GM23248 (cell line): ENCODE measurements at regions not wholly inside any gene's neighbourhood (a gene's known extent, or its start where the extent isn't known, plus 50 kb on each side); places are given as distances from the start of the nearest gene placed in this dataset.

ENCODE experiments used
- DNase-seq: peaks from one replicate; pipeline ENCODE4 v3.0.0-alpha.2; 2015
- H2AFZ ChIP-seq: fragments of 200-600 bp; sonication (generic); 2 replicates; pipeline ENCODE4 v1.6.1; 2016; ENCODE audit warnings: antibody characterized with exemption
- H3F3A ChIP-seq: fragments of 200-600 bp; sonication (generic); 2 replicates; pipeline ENCODE4 v1.6.1; 2016; ENCODE audit warnings: mild to moderate bottlenecking, antibody characterized with exemption, mixed run types; ENCODE audit not compliant: insufficient read depth
- H3K27ac ChIP-seq: fragments of 200-600 bp; sonication (generic); 2 replicates; pipeline ENCODE4 v1.5.1; 2016; ENCODE audit warnings: mild to moderate bottlenecking
- H3K27me3 ChIP-seq: fragments of 200-600 bp; sonication (generic); replicated peaks from 2 replicates; pipeline ENCODE4 v1.6.1; 2016; ENCODE audit warnings: mild to moderate bottlenecking; ENCODE audit not compliant: insufficient read depth
- H3K36me3 ChIP-seq: fragments of 200-600 bp; sonication (generic); 2 replicates; pipeline ENCODE4 v1.6.1; 2016; ENCODE audit warnings: low read depth, mild to moderate bottlenecking
- H3K4me1 ChIP-seq: fragments of 200-600 bp; sonication (generic); 2 replicates; pipeline ENCODE4 v1.6.1; 2016; ENCODE audit warnings: mild to moderate bottlenecking; ENCODE audit not compliant: insufficient read depth
- H3K4me2 ChIP-seq: fragments of 200-600 bp; sonication (generic); one replicate; pipeline ENCODE4 v1.6.1; 2016; ENCODE audit warnings: mild to moderate bottlenecking; ENCODE audit not compliant: unreplicated experiment
- H3K4me3 ChIP-seq: fragments of 200-600 bp; sonication (generic); 2 replicates; pipeline ENCODE4 v1.5.1; 2016; ENCODE audit warnings: mild to moderate bottlenecking
- H3K79me2 ChIP-seq: fragments of 200-600 bp; sonication (generic); 2 replicates; pipeline ENCODE4 v1.6.1; 2016; ENCODE audit warnings: mild to moderate bottlenecking; ENCODE audit not compliant: insufficient read depth
- H3K9ac ChIP-seq: fragments of 200-600 bp; sonication (generic); 2 replicates; pipeline ENCODE4 v1.6.1; 2016; ENCODE audit warnings: mild to moderate bottlenecking
- H3K9me2 ChIP-seq: fragments of 200-600 bp; sonication (generic); 2 replicates; pipeline ENCODE4 v1.6.1; 2016; ENCODE audit warnings: mixed run types, mild to moderate bottlenecking, moderate library complexity; ENCODE audit not compliant: insufficient read depth
- H3K9me3 ChIP-seq: fragments of 200-600 bp; sonication (generic); one replicate; pipeline ENCODE4 v1.6.1; 2017; ENCODE audit warnings: low read depth
- H4K20me1 ChIP-seq: fragments of 200-600 bp; sonication (generic); 2 replicates; pipeline ENCODE4 v1.6.0; 2016; ENCODE audit not compliant: insufficient read depth
- EZH2 ChIP-seq: fragments of 200-600 bp; sonication (generic); IDR thresholded peaks from 2 replicates; pipeline ENCODE4 v1.6.1; 2018; ENCODE audit warnings: antibody characterized with exemption, mild to moderate bottlenecking; ENCODE audit not compliant: insufficient read depth, poor library complexity, severe bottlenecking
- EZH2phosphoT487 ChIP-seq: fragments of 200-600 bp; sonication (generic); IDR thresholded peaks from 2 replicates; pipeline ENCODE4 v1.6.1; 2018; ENCODE audit warnings: antibody characterized with exemption, moderate library complexity, mild to moderate bottlenecking, low read depth; ENCODE audit not compliant: insufficient read depth
- WGBS, 2 experiments: methylation state at CpG; one replicate each; pipeline ENCODE4 v1.1.6; 2015 to 2017; ENCODE audit warnings: low lambda C conversion rate in 2 of 2, low coverage in 1 of 2; ENCODE audit errors: missing lambda C conversion rate in 2 of 2; 5-methylcytosine and 5-hydroxymethylcytosine counted together
- in situ Hi-C: fragments of 300-500 bp; cut with MboI; formaldehyde crosslinking; loops from 2 replicates; pipeline ENCODE4 v1.15.0; 2020

DNA sequence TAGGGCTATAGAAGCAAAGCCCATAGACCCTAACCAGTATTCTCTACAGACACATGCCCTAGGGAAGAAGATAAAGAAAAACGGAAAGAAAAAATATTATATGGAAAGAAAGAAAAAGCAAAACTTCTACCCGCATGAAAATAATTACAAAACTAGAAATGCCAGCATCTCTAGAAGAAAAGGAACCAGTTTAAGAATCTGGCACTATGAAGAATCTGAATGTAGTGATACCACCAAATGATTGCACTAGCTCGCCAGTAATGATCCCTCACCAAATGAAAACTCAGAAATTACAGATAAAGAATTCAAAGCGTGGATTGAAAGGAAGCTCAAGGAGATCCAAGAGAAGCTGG is 341.9 kb upstream of the GRIA1 start:
- Histone ChIP-seq H2AFZ (no peak overlapping the region), H3K4me2 (no peak overlapping the region), H3F3A (no peaks in the 10 kb centered on the region), H3K9ac (no peak overlapping the region), H4K20me1 (no peaks in the 10 kb centered on the region), H3K4me3 (no peak overlapping the region), H3K27ac (no peak overlapping the region), H3K4me1 (no peaks in the 10 kb centered on the region), H3K9me3 (no peaks in the 10 kb centered on the region), H3K9me2 (no peaks in the 10 kb centered on the region), H3K79me2 (no peaks in the 10 kb centered on the region), H3K36me3 (no peaks in the 10 kb centered on the region), H3K27me3 (peaks cover 19% of the 10 kb centered on the region)
- WGBS, 2 experiments, result 8 to 9% methylated on average over 4 of the region's 4 CpGs
- no peak for DNase-seq
- TF ChIP-seq EZH2phosphoT487, result no peak
- TF ChIP-seq EZH2, result no peak
- in situ Hi-C loops, result no loop called here

DNA sequence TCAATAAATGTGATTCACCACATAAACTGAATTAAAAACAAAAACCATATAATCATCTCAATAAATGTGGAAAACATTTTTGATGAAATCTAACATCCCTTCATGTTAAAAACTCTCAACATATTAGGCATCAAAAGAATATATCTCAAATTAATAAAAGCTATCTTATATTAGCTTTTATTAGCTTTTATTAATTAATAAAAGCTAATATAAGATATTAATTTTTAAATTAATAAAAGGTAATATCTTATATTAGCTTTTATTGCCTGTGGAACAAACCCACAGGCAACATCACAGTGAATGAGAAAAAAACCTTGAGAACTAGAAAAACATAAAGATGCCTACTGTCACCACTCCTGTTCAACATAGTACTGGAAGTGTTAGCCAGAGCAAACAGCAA is 338.9 kb upstream of the GRIA1 start:
- Histone ChIP-seq H3K36me3 (no peaks in the 10 kb centered on the region), H3K4me3 (no peak overlapping the region), H3K4me1 (no peaks in the 10 kb centered on the region), H3F3A (no peaks in the 10 kb centered on the region), H3K9me2 (no peaks in the 10 kb centered on the region), H3K9me3 (no peaks in the 10 kb centered on the region), H2AFZ (no peak overlapping the region), H4K20me1 (no peaks in the 10 kb centered on the region), H3K79me2 (no peaks in the 10 kb centered on the region), H3K4me2 (no peak overlapping the region), H3K27ac (no peak overlapping the region), H3K9ac (no peak overlapping the region), H3K27me3 (peaks cover 19% of the 10 kb centered on the region)
- in situ Hi-C loops, result loop anchor here (25.0 kb wide), 1 partner anchor 811 kb away; no protein-coding TSS in a partner anchor
- TF ChIP-seq EZH2 (no peak), EZH2phosphoT487 (no peak)
- DNase-seq, result no peak

DNA sequence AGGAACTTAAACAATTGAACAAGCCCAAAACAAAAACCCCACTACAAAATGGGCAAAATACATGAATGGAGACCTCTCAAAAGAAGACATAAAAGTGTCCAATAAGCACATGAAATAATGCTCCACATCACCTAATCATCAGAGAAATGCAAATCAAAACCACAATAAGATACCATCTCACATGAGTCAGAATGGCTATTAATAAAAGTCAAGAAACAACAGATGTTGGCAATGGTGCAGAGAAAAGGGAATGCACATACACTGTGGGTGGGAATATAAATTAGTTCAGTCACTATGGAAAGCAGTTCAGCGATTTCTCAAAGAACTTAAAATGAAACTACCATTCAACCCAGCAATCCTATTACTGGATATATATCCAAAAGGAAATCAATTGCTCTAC is 337.4 kb upstream of the GRIA1 start:
- Histone ChIP-seq H3K27ac (no peak overlapping the region), H3K4me1 (peaks cover 8% of the 10 kb centered on the region; the same call in 1 of the 2 replicates), H3K9me3 (no peaks in the 10 kb centered on the region), H3K27me3 (peaks cover 19% of the 10 kb centered on the region), H3F3A (no peaks in the 10 kb centered on the region), H2AFZ (no peak overlapping the region), H4K20me1 (no peaks in the 10 kb centered on the region), H3K9ac (no peak overlapping the region), H3K4me3 (no peak overlapping the region), H3K79me2 (no peaks in the 10 kb centered on the region), H3K9me2 (no peaks in the 10 kb centered on the region), H3K36me3 (no peaks in the 10 kb centered on the region), H3K4me2 (no peak overlapping the region)
- TF ChIP-seq EZH2phosphoT487, result no peak
- no peak for TF ChIP-seq EZH2
- in situ Hi-C loops, result loop anchor here (25.0 kb wide), 1 partner anchor 809 kb away; no protein-coding TSS in a partner anchor
- peak; percentile 45 for DNase-seq
- 12 to 20% methylated on average over 1 of the region's 1 CpG for WGBS, 2 experiments

DNA sequence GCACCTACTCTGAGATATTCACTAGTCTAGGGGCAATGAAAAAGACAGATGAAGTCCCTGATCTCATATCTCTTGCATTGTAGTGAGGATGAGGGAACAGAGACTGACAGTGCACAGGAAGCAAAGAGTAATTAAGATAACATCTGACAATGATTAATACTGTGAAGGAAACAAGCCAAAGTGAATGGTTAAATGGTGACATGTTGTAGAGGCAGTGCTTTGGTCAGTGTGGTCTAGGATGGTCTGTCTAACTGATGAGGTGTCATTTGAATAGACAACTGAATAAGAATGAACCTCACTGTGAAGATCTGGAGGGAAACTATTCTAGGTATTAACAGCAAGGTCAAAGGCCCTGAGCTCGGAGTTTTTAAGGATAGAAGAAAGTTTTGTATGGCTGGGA is 333.3 kb upstream of the GRIA1 start:
- in situ Hi-C loops, result loop anchor here (25.0 kb wide), 1 partner anchor 805 kb away; no protein-coding TSS in a partner anchor
- H3K79me2 ChIP-seq, result no peaks in the 10 kb centered on the region
- WGBS, 2 experiments, result 0% methylated on average over 1 of the region's 1 CpG

DNA sequence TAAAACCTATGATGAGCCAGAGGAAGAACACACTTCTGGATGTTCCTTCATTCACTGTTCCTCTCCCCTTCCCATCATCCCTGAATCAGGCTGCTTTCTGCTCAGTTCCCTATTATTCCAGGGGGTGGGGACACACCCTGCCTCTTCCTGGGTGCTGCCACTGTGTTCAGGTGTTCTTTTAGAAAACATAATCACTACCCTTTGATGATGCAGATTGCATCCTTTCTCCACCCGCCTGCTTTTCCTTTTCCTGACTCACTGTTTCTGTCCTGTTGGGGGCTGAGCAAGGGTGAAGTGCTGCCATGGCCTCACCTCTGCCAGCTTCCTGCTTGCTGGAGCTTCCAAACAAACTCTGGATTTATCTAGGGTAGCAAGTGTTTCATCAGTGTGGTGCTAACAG is 331.9 kb upstream of the GRIA1 start:
- no peaks in the 10 kb centered on the region for H3K27me3 ChIP-seq

More for the DNA sequence above, 333.3 kb upstream of the GRIA1 start:
- Histone ChIP-seq H3F3A (peaks cover 13% of the 10 kb centered on the region; the same call in 1 of the 2 replicates), H3K27ac (no peak overlapping the region), H3K9me2 (no peaks in the 10 kb centered on the region), H3K27me3 (no peaks in the 10 kb centered on the region), H4K20me1 (no peaks in the 10 kb centered on the region), H3K9me3 (no peaks in the 10 kb centered on the region), H3K36me3 (no peaks in the 10 kb centered on the region), H3K4me2 (no peak overlapping the region), H2AFZ (no peak overlapping the region), H3K4me1 (peaks cover 25% of the 10 kb centered on the region; the same call in 1 of the 2 replicates), H3K9ac (no peak overlapping the region), H3K4me3 (no peak overlapping the region)
- TF ChIP-seq EZH2 (no peak), EZH2phosphoT487 (no peak)
- DNase-seq, result peak; percentile 13

More for the DNA sequence above, 331.9 kb upstream of the GRIA1 start:
- no peak for TF ChIP-seq EZH2phosphoT487
- TF ChIP-seq EZH2, result no peak
- Histone ChIP-seq H3K36me3 (no peaks in the 10 kb centered on the region), H3K27ac (no peak overlapping the region), H3F3A (peaks cover 13% of the 10 kb centered on the region; the same call in 1 of the 2 replicates), H3K4me3 (no peak overlapping the region), H3K9me2 (no peaks in the 10 kb centered on the region), H3K9ac (no peak overlapping the region), H3K4me2 (no peak overlapping the region), H2AFZ (no peak overlapping the region), H3K9me3 (no peaks in the 10 kb centered on the region), H3K4me1 (peaks cover 25% of the 10 kb centered on the region; the same call in 1 of the 2 replicates), H4K20me1 (no peaks in the 10 kb centered on the region), H3K79me2 (no peaks in the 10 kb centered on the region)
- DNase-seq, result peak; percentile 20
- WGBS, 2 experiments, result 25 to 69% methylated on average over 1 of the region's 1 CpG
- in situ Hi-C loops, result loop anchor here (25.0 kb wide), 1 partner anchor 804 kb away; no protein-coding TSS in a partner anchor
